K562 (cell line): ENCODE measurements at regions not wholly inside any gene's neighbourhood (a gene's known extent, or its start where the extent isn't known, plus 50 kb on each side); places are given as distances from the start of the nearest gene placed in this dataset.

Source experiments
- ASH1L ChIP-seq: fragments of 450-650 bp; IDR thresholded peaks from 2 replicates; pipeline ENCODE4 v1.6.1; 2018; ENCODE audit warnings: borderline replicate concordance, mild to moderate bottlenecking, low read depth; ENCODE audit not compliant: partially characterized antibody
- C11orf30 ChIP-seq: fragments of 450-650 bp; IDR thresholded peaks from 2 replicates; pipeline ENCODE4 v1.6.1; 2016; ENCODE audit warnings: low read depth, mild to moderate bottlenecking
- CBX5 ChIP-seq: IDR thresholded peaks from 2 replicates; pipeline ENCODE4 v1.6.1; 2014; ENCODE audit warnings: low read depth, borderline replicate concordance
- ETV6 ChIP-seq, 3 experiments: fragments of 150-350 bp in 1 of 3; sonication (generic) in 1 of 3; formaldehyde crosslinking in 1 of 3; IDR thresholded peaks; 2 replicates each; pipeline versions ENCODE4 v1.6.1 to v1.8.0; 2014 to 2022; ENCODE audit warnings: borderline replicate concordance in 2 of 3, low read depth in 2 of 3, antibody characterized with exemption in 1 of 3, low read length in 1 of 3, mild to moderate bottlenecking in 1 of 3, missing genetic modification reagents in 1 of 3
- MAZ ChIP-seq, 2 experiments: fragments of 450-650 bp in 1 of 2; sonication (generic) in 1 of 2; formaldehyde crosslinking; IDR thresholded peaks in 1 of 2; conservative IDR thresholded peaks in 1 of 2; 2 replicates each; pipeline versions ENCODE4 v1.4.0 to v1.5.0; 2020; ENCODE audit warnings: mild to moderate bottlenecking in 1 of 2, missing genetic modification reagents in 1 of 2
- NONO ChIP-seq, 2 experiments: fragments of 200-400 bp in 1 of 2; fragments of 450-650 bp in 1 of 2; formaldehyde crosslinking in 1 of 2; IDR thresholded peaks; 2 replicates each; pipeline ENCODE4 v1.6.1; 2017; ENCODE audit warnings: low read depth in 2 of 2, mild to moderate bottlenecking in 2 of 2, moderate library complexity in 2 of 2, low read length in 1 of 2
- SMAD4 ChIP-seq: fragments of 250-450 bp; sonication (Bioruptor Pico); conservative IDR thresholded peaks from 2 replicates; pipeline ENCODE4 v1.8.0; 2021; ENCODE audit warnings: inconsistent platforms, mild to moderate bottlenecking, moderate library complexity
- ZBTB34 ChIP-seq: fragments of 250-450 bp; sonication (Bioruptor Pico); IDR thresholded peaks from 2 replicates; pipeline ENCODE4 v1.8.0; 2021; ENCODE audit warnings: mild to moderate bottlenecking, moderate library complexity
- ZFP30 ChIP-seq: fragments of 250-450 bp; sonication (Bioruptor Pico); IDR thresholded peaks from 2 replicates; pipeline ENCODE4 v1.8.0; 2022; ENCODE audit warnings: moderate library complexity, mild to moderate bottlenecking, inconsistent platforms, borderline replicate concordance
- ZNF316 ChIP-seq: fragments of 450-650 bp; IDR thresholded peaks from 2 replicates; pipeline ENCODE4 v1.6.1; 2016
- ZNF511 ChIP-seq: sonication (generic); formaldehyde crosslinking; IDR thresholded peaks from 2 replicates; pipeline ENCODE4 v1.8.0; 2022; ENCODE audit warnings: mild to moderate bottlenecking, missing genetic modification reagents
- TF ChIP-seq, protein P1 (sequence below): fragments of 250-450 bp; sonication (Bioruptor Pico); IDR thresholded peaks from 2 replicates; pipeline ENCODE4 v1.4.0; 2020

GRCh38 chr2:242098445-242099128, 229.1 kb downstream of the RTP5 start (continued):
- TF ChIP-seq SMAD4 (CRISPR knock-in tag): no peak
- TF ChIP-seq ZNF316: peak; percentile 97
- no peak for TF ChIP-seq ETV6 (IDR thresholded peaks at IDR 0.05; ENCODE audit: borderline replicate concordance in 1 of 2, low read depth in 2 of 2, low read length in 1 of 2)
- no peak for TF ChIP-seq ETV6 (CRISPR knock-in tag; IDR thresholded peaks at IDR 0.05; ENCODE audit: borderline replicate concordance)
- no peak for TF ChIP-seq ZBTB34 (CRISPR knock-in tag)
- TF ChIP-seq ASH1L: no peak
- TF ChIP-seq MAZ (CRISPR knock-in tag; conservative IDR thresholded peaks at IDR 0.05 in 1 of 2, IDR thresholded peaks at IDR 0.05 in 1 of 2): peak in 1 of 2 experiments; percentile 33; a peak in 1 of 4 replicates
- TF ChIP-seq ZFP30 (CRISPR knock-in tag): no peak
- TF ChIP-seq CBX5: no peak
- no peak for TF ChIP-seq ZNF511
- TF ChIP-seq C11orf30: peak; percentile 96
- TF ChIP-seq NONO (IDR thresholded peaks at IDR 0.05; ENCODE audit: low read depth in 2 of 2, low read length in 1 of 2): no peak
- TF ChIP-seq, protein P1, sequence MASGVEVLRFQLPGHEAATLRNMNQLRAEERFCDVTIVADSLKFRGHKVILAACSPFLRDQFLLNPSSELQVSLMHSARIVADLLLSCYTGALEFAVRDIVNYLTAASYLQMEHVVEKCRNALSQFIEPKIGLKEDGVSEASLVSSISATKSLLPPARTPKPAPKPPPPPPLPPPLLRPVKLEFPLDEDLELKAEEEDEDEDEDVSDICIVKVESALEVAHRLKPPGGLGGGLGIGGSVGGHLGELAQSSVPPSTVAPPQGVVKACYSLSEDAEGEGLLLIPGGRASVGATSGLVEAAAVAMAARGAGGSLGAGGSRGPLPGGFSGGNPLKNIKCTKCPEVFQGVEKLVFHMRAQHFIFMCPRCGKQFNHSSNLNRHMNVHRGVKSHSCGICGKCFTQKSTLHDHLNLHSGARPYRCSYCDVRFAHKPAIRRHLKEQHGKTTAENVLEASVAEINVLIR (CRISPR knock-in tag): no peak
